CD14-positive monocyte (primary cell): ENCODE measurements at regions not wholly inside any gene's neighbourhood (a gene's known extent, or its start where the extent isn't known, plus 50 kb on each side); places are given as distances from the start of the nearest gene placed in this dataset.

Source experiments
- DNase-seq, 3 donors: peaks; one replicate each; pipeline ENCODE4 v3.0.0-alpha.2; 2011 to 2022
- H2AFZ ChIP-seq: 2 replicates; pipeline ENCODE4 v1.6.0; 2012; ENCODE audit warnings: mild to moderate bottlenecking, low read depth, low read length, inconsistent platforms; ENCODE audit not compliant: insufficient read depth, poor library complexity, severe bottlenecking
- H3K27ac ChIP-seq, 2 donors: 1 replicate in 1 of 2; 2 replicates in 1 of 2; pipeline ENCODE4 v1.5.1; 2012 to 2013; ENCODE audit warnings: low read length in 2 of 2, control low read depth in 1 of 2, inconsistent platforms in 1 of 2, low read depth in 1 of 2, mild to moderate bottlenecking in 1 of 2
- H3K27me3 ChIP-seq, 2 donors: one replicate each; pipeline versions ENCODE4 v1.6.0 to v1.6.1; 2011 to 2013; ENCODE audit warnings: low read length in 2 of 2; ENCODE audit not compliant: control insufficient read depth in 2 of 2, insufficient read depth in 2 of 2
- H3K36me3 ChIP-seq, 2 donors: replicated peaks in 1 of 2; 1 replicate in 1 of 2; 2 replicates in 1 of 2; pipeline versions ENCODE4 v1.5.1 to v1.6.1; 2012 to 2013; ENCODE audit warnings: low read length in 2 of 2, control low read depth in 1 of 2, inconsistent platforms in 1 of 2, mild to moderate bottlenecking in 1 of 2; ENCODE audit not compliant: insufficient read depth in 2 of 2, control insufficient read depth in 1 of 2
- H3K4me1 ChIP-seq, 2 donors: 1 replicate in 1 of 2; 2 replicates in 1 of 2; pipeline versions ENCODE4 v1.5.1 to v1.6.1; 2012 to 2013; ENCODE audit warnings: low read length in 2 of 2, control low read depth in 1 of 2, inconsistent platforms in 1 of 2, mild to moderate bottlenecking in 1 of 2, moderate library complexity in 1 of 2; ENCODE audit not compliant: insufficient read depth in 2 of 2, control insufficient read depth in 1 of 2
- H3K4me2 ChIP-seq: replicated peaks from 2 replicates; pipeline ENCODE3; 2012; ENCODE audit warnings: low read length, moderate library complexity, mild to moderate bottlenecking; ENCODE audit not compliant: poor library complexity, severe bottlenecking; ENCODE audit errors: extremely low read depth
- H3K4me3 ChIP-seq, 3 experiments: fragments of 200-600 bp in 1 of 3; sonication (generic) in 1 of 3; replicated peaks in 1 of 3; 1 replicate in 2 of 3; 2 replicates in 1 of 3; pipeline ENCODE4 v1.5.1; 2011 to 2013; ENCODE audit warnings: low read length in 3 of 3, mild to moderate bottlenecking in 3 of 3, control low read depth in 2 of 3, low read depth in 2 of 3, inconsistent platforms in 1 of 3, moderate library complexity in 1 of 3
- H3K79me2 ChIP-seq: 2 replicates; pipeline ENCODE4 v1.6.0; 2012; ENCODE audit warnings: mild to moderate bottlenecking, control low read depth, inconsistent platforms, low read length, moderate library complexity; ENCODE audit not compliant: insufficient read depth
- H3K9ac ChIP-seq: 2 replicates; pipeline ENCODE4 v1.6.0; 2017; ENCODE audit warnings: low read length, mild to moderate bottlenecking; ENCODE audit not compliant: insufficient read depth, poor library complexity, severe bottlenecking
- H3K9me3 ChIP-seq, 2 donors: replicated peaks in 1 of 2; 1 replicate in 1 of 2; 2 replicates in 1 of 2; pipeline versions ENCODE4 v1.5.1 to v1.6.1; 2012 to 2013; ENCODE audit warnings: low read length in 2 of 2, control low read depth in 1 of 2; ENCODE audit not compliant: control insufficient read depth in 1 of 2, insufficient read depth in 1 of 2
- H4K20me1 ChIP-seq: 2 replicates; pipeline ENCODE4 v1.6.0; 2012; ENCODE audit warnings: mild to moderate bottlenecking, low read length, control low read depth, moderate library complexity; ENCODE audit not compliant: insufficient read depth
- H3K27ac Mint-ChIP-seq, 7 donors: one replicate each; pipeline ENCODE4 v1.8.0; 2020; ENCODE audit warnings: mild to moderate bottlenecking in 7 of 7, mixed read lengths in 7 of 7, moderate library complexity in 6 of 7, inconsistent platforms in 2 of 7
- H3K27me3 Mint-ChIP-seq, 3 donors: one replicate each; pipeline ENCODE4 v1.8.0; 2021 to 2022; ENCODE audit warnings: low read depth in 3 of 3, mild to moderate bottlenecking in 3 of 3, mixed read lengths in 3 of 3, moderate library complexity in 3 of 3, inconsistent platforms in 1 of 3
- H3K36me3 Mint-ChIP-seq, 2 donors: one replicate each; pipeline ENCODE4 v1.8.0; 2020; ENCODE audit warnings: mixed read lengths in 2 of 2, inconsistent platforms in 1 of 2, mild to moderate bottlenecking in 1 of 2
- H3K4me1 Mint-ChIP-seq: one replicate; pipeline ENCODE4 v1.8.0; 2020; ENCODE audit warnings: mild to moderate bottlenecking, mixed read lengths
- H3K4me3 Mint-ChIP-seq, 2 donors: one replicate each; pipeline ENCODE4 v1.8.0; 2020; ENCODE audit warnings: mild to moderate bottlenecking in 2 of 2, mixed read lengths in 2 of 2, moderate library complexity in 1 of 2
- H3K9me3 Mint-ChIP-seq, 7 donors: one replicate each; pipeline ENCODE4 v1.8.0; 2020 to 2022; ENCODE audit warnings: mixed read lengths in 7 of 7, mild to moderate bottlenecking in 6 of 7, moderate library complexity in 6 of 7, inconsistent platforms in 2 of 7
- CTCF ChIP-seq: fragments of 200-600 bp; IDR thresholded peaks from one replicate; pipeline ENCODE4 v1.8.0; 2022; ENCODE audit warnings: antibody characterized with exemption, mild to moderate bottlenecking
- WGBS: methylation state at CpG from one replicate; pipeline ENCODE4 v1.1.5; 2013; ENCODE audit warnings: missing lambda C conversion rate; ENCODE audit not compliant: insufficient coverage; 5-methylcytosine and 5-hydroxymethylcytosine counted together
- intact Hi-C, 2 donors: fragments of 100-400 bp; cut with micrococcal nuclease; formaldehyde crosslinking; loops; one replicate each; pipeline versions ENCODE4 v1.15.0 to v1.15.1; 2023

- WGBS, result 43% methylated on average over 8 of the region's 13 CpGs
- H3K27ac ChIP-seq, result no peak overlapping the region
- Mint-ChIP-seq H3K9me3 (peaks cover 2 to 10% (median 6%) of the 10 kb centered on the region in 7 donors), H3K4me1 (no peaks in the 10 kb centered on the region), H3K36me3 (no peaks in the 10 kb centered on the region), H3K4me3 (no peak overlapping the region), H3K27ac (no peak overlapping the region), H3K27me3 (peaks cover 0 to 9% (median 8%) of the 10 kb centered on the region in 3 donors)
- no peaks in the 10 kb centered on the region for H3K4me1 ChIP-seq
- no peak overlapping the region for H2AFZ ChIP-seq
- DNase-seq, result no peak
- peaks cover 0 to 4% of the 10 kb centered on the region in 2 donors for H3K27me3 ChIP-seq
- intact Hi-C loops, result no loop called here
- no peak for TF ChIP-seq CTCF
- no peak overlapping the region for H3K4me2 ChIP-seq
- H3K9me3 ChIP-seq, result peaks cover 3 to 9% of the 10 kb centered on the region in 2 donors
- no peak overlapping the region for H3K4me3 ChIP-seq
- no peaks in the 10 kb centered on the region for H3K36me3 ChIP-seq
- H3K9ac ChIP-seq, result no peak overlapping the region
- H4K20me1 ChIP-seq, result no peaks in the 10 kb centered on the region
- no peaks in the 10 kb centered on the region for H3K79me2 ChIP-seq
These were observed 293.7 kb downstream of the DYSF start for GRCh38 chr2:71746946-71747501.

- peaks cover 0 to 9% (median 8%) of the 10 kb centered on the region in 3 donors for H3K27me3 Mint-ChIP-seq
- no peaks in the 10 kb centered on the region for H3K4me1 ChIP-seq
- H3K27ac Mint-ChIP-seq, result no peak overlapping the region
- H3K9me3 ChIP-seq, result no peaks in the 10 kb centered on the region
- H3K36me3 Mint-ChIP-seq, result no peaks in the 10 kb centered on the region
- intact Hi-C loops, result no loop called here
- no peak overlapping the region for H3K27ac ChIP-seq
- WGBS, result 90% methylated on average over 6 of the region's 6 CpGs
- no peak overlapping the region for H3K4me3 ChIP-seq
- peaks cover 0 to 6% (median 1%) of the 10 kb centered on the region in 7 donors for H3K9me3 Mint-ChIP-seq
- no peaks in the 10 kb centered on the region for H3K36me3 ChIP-seq
- H4K20me1 ChIP-seq, result no peaks in the 10 kb centered on the region
- H3K4me3 Mint-ChIP-seq, result no peak overlapping the region
- no peak overlapping the region for H3K9ac ChIP-seq
- no peaks in the 10 kb centered on the region for H3K79me2 ChIP-seq
- no peaks in the 10 kb centered on the region for H3K27me3 ChIP-seq
- H3K4me2 ChIP-seq, result no peak overlapping the region
- H3K4me1 Mint-ChIP-seq, result no peaks in the 10 kb centered on the region
- no peak for DNase-seq
- no peak overlapping the region for H2AFZ ChIP-seq
- no peak for TF ChIP-seq CTCF
These were observed 291.4 kb downstream of the DYSF start for GRCh38 chr2:71744781-71745180.
